AML-193 (cell line): ENCODE measurements at regions not wholly inside any gene's neighbourhood (a gene's known extent, or its start where the extent isn't known, plus 50 kb on each side); places are given as distances from the start of the nearest gene placed in this dataset.
"Not testable (repeated sequence)": the region's sequence is repeated elsewhere in the genome, so short reads cannot be mapped to it uniquely, and the experiment has no call there.

ENCODE experiments used
- DNase-seq, 2 experiments: peaks; one replicate each; lab custom pipeline; 2025; lab: John Stamatoyannopoulos, UW

DNA sequence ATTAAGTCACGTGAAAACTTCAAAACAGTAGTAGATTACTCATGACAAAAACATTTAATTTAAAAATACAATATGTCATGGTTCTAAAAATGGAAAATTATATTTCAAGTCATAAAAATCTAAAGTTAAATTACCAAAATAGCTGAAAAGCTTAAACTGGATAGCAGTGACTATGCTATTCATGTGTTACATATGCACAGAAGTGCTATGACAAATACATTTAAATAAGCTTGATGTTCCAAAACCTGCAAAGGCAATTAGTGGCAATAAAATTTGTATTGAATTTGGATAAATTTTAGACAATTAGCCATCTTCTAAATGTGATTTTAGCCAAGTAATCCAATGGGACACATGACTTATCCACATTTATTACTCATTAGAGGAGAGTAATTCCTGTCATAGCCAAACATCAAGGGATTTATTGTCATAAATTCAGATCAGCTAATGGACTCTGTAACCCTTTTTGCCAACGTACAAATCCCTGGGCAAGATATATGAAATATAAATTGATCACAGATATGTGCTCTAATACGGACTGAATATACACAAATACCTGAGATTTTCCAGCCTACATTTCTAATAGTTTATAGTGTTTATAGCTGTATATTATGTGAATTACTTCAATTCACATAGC lies 419.4 kb downstream of the ISL1 start:
- no peak for DNase-seq

DNA sequence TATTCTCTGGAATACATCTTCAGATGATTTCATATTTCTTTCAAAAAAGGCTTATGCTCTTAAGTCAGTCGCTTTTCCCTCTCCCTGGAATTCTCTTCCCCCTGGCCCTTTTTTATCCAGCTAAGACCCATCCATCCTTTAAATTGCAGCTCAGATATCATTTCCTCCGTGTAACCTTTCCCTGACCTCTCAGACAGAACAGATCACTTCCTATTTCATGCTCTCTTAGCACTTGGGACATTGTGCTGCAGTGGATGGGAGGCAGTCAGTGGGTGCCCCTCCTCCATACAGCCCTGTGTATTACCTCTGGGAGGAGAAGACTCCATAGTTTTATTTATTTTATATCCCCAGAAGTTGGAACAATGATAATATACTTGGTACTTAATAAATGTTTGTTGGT lies 423.4 kb downstream of the ISL1 start:
- DNase-seq: no peak

DNA sequence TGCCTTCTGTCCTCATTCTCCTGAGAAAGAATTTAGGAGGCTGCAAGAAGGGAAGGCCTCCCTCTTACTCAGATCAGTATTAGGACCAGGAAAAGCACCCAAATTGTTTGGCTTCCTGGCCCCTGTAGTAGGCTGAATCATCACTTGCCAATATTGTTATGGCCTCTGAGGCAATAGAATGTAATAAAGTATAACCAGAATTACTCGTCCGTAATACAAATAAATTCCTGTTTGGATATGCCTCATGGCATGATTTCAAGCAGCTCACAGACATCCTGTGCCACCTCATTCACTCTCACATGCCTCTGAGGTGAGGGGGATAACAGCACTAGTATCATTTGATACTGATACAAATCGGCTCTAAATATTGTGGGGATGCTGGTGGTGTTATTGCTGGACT lies 427.3 kb downstream of the ISL1 start:
- DNase-seq: no peak

DNA sequence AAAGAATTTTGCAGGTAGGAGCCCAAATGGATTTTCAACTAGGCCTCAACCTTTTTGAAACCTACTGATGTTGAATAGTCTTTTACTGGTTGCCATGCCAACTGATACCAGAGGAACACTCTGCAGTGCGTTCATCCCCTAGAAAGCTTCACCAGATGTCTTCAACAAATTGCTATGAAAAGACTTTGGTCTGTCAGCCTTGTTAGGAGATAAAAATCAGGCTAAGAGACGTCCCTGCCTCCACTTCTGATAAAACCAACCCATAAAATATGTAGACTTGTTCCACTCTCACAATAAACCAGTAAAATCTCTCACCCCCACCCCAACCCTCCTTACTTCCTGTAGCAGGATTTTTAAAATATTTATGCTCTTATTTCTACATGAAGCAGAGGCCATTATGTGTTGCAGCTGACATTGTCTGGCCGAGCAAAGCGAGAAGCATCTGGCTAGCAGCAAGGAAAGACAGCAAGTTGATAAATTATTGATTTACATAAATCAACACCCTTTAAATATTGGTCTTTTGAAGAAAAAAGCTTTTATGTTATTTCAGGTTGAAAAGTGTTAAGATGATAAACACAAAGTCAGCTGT lies 428.7 kb downstream of the ISL1 start:
- no peak for DNase-seq

DNA sequence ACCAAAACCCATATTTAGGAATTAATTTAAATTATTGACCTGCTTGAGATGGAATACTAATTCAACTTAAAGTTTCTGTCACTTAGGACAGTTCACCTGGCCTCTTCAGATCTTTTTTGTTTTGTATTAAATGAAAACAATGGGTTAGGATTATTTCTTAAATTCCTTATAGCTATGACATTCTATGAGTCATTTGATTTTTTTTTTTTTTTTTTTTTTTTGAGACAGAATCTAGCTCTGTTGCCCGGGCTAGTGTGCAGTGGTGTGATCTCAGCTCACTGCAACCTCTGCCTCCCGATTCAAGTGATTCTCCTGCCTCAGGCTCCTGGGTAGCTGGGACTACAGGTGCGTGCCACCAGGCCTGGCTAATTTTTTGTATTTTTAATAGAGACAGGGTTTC lies 431.6 kb downstream of the ISL1 start:
- DNase-seq: not testable (repeated sequence)

DNA sequence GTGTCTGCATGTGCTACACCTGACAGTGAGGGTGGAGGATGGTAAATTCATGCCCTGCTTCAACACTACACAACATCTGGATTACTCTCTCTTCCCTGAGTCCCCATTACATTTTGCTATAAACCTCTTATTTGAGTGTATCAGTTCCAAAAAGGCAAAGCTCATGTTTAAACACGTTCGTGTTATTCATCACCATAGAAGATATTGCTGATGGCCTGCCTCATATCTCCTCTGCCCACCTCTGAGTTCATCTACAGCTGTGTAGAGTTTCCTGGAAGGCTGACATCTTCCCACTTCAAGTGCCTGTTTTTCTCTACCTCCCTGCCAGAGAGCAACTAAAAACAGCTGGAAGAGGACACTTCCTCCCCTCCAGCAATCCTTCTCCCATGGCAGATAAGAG lies 433.2 kb downstream of the ISL1 start:
- no peak for DNase-seq

DNA sequence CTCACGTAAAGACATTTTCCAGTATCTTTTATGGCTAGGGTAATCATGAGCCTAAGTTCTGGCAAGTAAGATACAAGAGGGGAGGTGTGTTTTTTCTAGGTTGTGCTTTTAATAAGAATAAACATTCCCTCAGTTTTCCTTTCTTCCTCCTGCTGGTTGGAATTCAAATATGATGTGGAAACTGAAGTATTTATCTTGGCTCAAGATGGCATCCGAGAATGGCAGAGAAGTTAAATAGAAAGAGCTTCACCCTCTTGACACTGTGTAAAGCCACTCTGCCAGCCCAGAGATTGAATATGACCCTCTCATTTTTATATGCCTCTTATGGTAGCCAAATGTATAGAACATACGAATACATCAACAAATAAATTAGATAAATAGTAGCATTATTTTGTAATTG lies 438.4 kb downstream of the ISL1 start:
- no peak for DNase-seq

DNA sequence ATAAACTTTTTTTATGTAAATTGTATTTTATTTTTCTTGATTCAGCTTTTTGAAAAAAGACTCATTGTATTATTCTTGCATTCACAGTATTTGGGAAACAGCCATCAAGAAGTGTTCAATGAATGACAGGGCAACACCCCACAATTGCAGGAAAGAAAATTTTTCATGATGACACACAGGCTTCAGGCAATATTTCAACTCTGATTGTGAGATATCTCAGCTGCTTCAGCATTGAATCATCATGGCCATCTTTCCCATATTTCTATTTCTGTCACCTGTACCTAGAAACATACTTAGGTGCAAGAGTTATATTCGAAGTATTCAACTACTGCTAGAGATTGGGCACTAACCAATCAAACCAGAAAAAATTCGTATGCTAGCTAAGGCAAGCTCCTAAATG lies 446.0 kb downstream of the ISL1 start:
- no peak for DNase-seq

DNA sequence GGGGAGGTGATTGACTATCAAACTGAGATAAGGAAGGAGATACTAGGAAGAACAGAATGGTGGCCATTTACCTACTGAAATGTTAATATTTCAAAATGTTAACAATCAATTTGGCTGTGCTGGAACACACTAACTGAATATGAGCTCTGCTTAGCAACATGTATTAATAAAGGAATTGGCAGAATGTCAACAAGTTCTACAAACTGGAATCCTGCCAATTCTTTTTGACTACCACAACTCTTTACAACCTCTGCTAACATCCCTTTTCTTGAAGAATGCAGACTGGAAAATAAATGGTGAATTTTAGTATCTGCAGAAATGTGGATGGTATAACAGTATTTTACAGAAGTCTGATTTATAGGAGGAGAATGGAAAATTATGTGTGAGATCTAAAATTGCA lies 446.4 kb downstream of the ISL1 start:
- no peak for DNase-seq

DNA sequence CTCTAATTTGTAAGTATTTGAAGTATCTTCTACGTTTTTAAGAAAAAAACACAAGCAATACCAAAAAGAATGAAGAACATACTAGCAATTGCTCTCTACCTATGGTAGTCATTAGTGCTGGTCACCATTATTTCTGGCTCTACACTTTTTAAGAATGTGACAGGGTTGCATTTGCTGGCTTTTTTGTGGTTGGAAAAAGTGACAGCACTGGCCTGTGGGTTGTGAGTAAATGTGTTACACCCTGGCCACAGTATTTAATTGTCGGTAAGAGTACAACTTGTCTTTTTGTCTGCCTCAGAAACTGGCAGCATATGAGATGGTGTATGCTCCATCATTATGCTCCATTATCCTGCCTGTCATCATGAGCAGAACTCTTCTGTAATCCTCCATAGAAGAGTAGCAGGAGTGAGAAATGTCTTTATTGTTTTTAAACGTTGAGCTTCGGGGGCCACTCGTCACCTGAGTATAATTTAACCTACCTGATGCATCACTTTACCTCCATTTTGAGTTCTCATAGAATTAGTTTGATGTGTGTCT lies 449.8 kb downstream of the ISL1 start:
- no peak for DNase-seq

DNA sequence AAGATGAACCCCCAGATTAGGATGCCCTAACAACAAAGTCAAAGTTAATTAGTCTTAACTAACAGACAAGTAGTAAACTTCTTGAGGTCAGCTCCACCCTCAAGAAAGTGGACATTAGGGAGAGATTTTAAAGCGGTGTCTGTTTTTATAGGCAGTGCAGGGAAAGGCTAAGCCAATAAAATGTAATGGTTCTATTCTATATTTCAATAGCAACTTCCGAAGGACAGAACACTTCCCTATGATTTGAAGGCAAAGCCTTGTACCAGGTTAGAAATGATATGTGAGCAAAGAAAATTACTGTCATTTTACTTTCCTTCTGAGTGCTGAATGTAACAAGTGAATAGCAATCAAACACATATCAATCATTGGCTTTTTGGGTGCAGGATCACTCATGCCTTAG lies 455.2 kb downstream of the ISL1 start:
- no peak for DNase-seq

DNA sequence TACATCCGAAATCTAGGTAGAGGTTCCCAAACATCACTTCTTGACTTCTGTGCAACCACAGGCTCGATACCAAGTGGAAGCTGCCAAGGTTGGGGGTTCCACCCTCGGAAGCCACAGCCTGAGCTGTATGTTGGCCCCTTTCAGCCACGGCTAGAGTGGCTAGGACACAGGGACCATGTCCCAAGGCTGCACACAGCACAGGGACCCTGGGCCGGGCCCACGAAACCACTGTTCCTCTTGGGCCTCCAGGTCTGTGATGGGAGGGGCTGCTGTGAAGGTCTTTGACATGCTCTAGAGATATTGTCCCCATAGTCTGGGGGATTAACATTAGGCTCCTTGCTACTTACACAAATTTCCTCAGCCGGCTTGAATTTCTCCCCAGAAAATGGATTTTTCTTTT lies 460.6 kb downstream of the ISL1 start:
- no peak for DNase-seq

DNA sequence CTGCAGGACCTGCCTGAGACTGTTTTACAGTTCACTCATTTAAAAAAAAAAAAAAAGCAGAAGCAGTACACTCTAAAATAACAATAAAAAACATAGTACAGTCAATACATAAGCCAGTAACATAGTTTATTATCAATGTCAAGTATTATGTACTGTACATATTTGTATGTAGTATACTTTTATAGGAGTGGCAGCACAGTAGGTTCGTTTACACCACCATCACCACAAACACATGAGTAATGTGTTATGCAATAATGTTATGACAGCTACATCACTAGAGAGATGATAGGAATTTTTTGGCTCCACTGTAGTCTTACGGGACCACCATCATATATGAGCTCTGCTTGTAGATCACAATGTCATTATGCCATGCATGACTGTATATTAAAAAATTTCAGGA lies 462.8 kb downstream of the ISL1 start:
- DNase-seq: no peak

DNA sequence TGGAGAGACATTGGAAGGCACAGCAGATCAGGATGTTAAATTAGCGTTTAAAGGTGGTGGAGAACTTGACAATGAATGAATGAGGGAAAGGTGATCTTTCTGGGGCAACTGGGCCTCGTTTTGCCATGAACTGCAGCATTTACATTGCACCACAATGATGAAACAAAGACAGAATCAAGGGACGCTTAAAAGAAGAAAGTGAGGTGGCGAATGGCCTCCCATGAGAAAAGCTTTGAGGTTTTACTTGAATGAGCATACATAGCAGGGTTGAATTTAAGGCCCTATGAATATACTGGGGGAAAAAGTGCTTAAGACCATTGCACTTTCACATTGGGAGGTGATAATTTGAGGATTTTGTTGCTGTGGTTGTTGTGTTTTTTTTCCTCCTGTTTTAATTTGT lies 476.4 kb downstream of the ISL1 start:
- no peak for DNase-seq

DNA sequence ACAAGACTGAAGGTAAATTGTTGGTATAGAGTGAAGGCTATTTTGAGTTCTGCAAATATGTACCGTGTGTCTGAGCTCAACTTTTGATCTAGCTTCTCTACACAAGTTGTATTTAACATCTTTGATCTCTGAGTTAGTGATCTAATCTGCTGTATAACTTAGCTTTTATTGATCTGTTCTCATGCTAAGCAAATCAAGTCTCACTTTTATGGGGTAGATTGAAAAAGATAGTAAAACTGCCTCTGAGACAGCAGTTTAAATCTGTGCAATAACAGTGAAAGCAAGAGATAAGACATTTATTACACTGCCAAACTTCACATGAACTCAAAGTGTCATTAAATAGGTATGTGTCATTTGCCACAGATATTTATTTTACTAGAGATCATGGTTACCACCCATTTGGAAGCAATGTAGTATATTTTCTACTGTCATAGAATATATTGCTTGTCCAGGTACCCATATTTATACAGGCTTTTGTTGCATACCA lies 477.3 kb downstream of the ISL1 start:
- DNase-seq: no peak

DNA sequence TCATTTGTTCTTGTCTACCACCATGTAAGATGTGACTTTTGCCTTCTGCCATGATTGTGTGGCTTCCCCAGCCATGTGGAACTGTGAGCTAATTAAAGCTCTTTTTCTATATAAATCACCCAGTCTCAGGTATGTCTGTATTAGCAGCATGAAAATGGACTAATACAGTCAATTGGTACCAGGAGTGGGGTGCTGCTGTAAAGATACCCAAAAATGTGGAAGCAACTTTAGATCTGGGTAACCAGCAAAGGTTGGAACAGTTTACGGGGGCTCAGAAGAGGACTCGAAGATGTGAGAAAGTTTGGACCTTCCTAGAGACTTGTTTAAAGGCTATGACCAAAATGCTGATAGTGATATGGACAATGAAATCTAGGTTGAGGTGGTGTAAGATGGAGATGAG lies 488.9 kb downstream of the ISL1 start:
- DNase-seq: no peak

DNA sequence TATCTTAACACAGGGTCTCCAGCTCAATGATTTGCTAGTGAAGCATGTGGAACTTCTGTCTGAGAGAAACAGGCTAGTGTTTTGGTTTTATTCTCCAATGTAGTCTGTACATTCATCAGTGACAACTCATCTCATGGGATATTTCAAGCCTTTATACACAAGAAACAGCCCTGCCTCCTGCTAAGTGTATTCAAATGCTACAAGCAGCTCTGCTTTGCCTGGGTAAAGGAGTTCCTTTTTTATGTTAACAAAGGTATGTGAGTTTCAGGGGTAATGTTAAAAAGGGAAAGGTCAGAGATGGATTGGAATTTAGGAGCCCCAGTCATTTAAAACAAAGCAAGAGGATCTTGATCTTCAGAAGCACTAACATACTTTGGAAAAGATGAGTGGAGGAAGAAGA lies 498.7 kb downstream of the ISL1 start:
- no peak for DNase-seq

DNA sequence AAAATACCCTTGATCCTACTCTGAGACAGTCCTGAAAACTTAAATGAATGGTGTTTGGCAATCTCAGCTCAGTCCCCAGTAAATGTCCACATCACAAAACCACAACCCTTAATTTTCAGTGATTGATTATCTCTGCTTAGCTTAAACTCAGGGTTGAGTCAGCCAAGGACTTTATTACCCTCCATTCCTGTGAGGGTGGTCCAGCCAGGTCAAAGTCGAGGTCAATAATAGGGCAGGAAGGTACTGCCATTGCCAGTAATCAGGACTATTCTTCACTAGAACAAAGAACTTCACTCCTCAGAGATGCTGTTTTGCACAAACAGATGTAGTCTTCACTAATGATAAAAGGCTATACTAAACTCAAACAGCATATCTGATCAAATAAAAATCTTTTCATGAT lies 499.4 kb downstream of the ISL1 start:
- no peak for DNase-seq

DNA sequence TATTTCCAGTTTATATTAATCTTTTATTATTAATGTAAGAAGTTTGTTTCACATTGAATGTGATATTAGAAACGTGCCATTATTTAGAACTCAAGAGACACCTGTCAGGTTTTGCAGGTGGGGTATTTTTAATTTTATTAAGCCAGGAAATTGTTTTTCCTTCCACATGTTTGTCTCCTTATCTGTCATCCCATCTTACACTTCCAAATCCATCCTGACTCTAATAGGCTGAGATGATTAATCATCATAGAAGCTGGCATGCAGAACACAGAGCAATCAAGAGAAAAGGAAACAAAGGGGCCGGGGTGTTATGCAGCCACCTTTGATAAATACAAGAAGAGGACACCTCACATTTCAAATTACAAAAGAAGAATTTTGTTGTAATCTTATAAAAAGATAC lies 506.5 kb downstream of the ISL1 start:
- no peak for DNase-seq

DNA sequence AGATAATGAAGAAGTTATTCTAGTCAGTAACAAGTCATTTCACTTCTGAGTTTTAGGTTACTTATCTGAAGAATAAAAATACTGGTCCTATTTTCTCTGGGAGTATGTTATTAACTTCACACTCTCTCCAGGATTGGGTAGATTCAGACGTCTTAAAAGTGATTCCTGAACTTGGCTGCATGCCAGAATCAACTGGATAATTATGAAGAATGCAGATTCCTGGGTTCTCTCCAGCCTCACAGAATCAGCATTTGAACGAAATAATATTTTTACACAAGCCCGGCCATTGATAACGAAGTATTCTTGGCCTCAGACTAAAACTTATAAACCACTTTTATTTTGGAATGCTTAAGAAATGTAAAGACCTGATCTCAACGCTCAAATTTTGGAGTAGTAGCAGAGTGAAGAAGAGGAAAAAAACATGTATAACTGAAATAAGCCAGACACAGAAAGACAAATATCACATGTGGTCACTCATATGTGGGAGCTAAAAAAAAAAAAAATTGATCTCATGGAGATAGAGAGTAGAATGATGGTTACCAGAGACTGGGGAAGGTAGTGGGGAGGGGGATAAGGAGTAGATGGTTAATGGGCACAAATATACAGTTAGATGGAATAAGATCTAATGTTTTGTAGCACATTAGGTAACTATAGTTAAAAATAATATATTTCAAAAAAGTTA lies 507.3 kb downstream of the ISL1 start:
- DNase-seq: no peak

DNA sequence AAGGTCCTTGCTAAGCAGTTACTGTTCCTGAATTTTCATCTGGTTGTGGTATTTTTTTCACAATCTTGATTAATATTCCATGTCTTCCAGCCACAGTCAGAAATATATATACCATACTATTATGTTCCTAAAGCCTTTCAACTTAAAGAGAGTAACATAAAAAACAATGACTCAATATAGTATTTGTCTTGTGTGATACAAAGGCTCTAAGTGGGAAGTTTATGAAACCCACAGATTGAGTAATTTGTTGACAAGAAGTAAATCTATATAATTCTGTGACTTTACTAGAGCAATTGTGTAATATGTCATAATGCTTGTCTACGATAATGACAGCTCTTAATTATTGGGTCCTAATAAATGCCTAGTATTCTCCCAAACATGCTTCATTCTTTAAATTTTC lies 509.4 kb downstream of the ISL1 start:
- no peak for DNase-seq

DNA sequence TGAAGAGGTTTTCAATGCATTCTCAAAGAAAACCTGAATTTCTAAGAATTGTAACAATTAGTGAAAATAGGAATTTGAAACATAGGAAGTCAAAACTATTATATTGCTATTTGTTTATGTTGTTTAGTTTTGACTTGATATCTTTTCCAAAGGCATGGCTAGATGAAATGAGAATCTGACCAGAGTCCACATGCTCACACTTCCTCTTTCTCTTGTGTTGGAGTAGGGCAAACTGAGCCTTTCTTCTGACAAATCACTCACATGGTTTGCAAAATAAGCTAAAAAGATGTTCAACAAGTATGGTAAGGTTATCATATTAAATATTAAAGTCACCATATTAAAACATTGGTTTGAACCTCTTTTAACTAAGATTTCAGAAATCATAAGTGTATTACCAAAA lies 512.6 kb downstream of the ISL1 start:
- no peak for DNase-seq

DNA sequence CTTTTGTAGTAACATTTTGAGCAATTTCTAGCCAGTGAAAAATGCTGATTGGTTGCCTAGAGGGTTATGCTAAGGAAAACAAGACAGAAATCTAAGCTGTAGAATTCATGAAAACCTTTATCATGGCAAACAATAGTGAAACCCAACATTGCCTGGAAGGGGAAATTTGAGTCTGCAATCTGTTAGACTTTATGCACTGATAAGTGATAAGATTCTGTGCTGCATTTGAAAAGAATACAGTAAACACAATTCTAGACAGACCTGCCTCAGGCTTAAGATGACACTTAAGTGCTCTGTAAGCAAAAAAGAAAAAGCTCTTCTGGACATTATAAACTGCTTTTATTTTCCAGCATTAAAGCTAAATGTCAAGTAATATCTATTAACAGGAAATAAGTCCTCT lies 519.3 kb downstream of the ISL1 start:
- no peak for DNase-seq
